Brain pericyte (primary cell): ENCODE measurements at regions not wholly inside any gene's neighbourhood (a gene's known extent, or its start where the extent isn't known, plus 50 kb on each side); places are given as distances from the start of the nearest gene placed in this dataset.

ENCODE experiments used
- DNase-seq: peaks from one replicate; pipeline ENCODE4 v3.0.0-alpha.2; 2012; ENCODE audit warnings: low read depth, low spot score

DNA sequence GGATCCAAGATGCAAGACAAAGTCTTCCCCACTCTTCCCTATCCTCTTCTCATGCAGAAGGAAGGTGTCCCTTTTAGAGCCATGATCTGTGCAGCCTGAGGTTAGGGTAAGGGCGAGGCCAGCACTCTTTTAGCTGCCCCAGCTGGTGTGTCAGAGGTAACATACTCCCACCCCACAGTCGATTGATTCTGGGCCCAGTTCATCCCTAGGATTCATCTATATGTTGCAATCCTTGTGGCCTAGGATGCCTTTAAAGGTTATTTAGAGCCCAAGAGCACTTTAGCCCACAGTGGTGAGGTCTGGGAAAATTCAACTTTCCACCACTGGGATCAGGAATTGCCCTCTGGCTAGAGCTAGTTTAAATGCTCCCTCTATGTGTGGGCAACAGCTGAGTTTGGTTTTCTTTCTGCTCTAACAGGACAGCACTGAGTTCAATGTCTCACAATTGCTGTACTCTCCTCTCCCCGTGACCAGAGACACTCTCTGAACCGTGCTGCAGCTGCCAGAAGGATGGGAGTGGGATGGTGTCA is 201.3 kb upstream of the SERP2 start:
- no peak for DNase-seq

DNA sequence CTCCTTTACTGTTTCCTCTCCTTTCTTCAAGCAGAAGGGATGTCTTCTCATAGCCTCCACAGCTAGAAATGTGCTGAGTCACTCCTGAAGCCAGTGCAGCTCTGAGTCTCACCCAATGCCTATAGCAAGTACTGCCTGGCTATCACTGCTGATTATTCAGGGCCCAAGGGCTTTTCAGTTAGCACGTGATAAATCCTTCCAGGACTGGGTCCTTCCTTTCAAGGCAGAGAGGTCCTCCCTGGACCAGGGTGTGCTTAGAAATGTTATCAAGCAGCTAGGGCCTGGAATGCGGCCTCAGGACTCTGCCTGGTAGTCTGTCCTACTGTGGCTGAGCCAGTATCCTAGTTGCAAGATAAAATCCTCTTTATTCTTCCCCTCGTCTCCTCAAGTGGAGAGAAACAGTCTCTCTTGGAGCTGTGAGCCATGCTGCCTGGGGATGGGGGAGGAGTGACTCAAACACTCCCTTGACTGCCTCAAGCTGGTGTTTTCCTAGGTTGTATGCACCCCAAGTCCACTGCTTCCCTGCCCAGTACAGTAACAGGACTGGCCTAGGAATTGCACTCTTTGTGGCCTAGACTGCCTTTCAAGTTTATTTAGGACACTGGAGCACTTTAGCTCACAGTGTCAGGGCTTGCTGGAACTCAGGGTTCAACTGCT is 198.7 kb upstream of the SERP2 start:
- DNase-seq: no peak

DNA sequence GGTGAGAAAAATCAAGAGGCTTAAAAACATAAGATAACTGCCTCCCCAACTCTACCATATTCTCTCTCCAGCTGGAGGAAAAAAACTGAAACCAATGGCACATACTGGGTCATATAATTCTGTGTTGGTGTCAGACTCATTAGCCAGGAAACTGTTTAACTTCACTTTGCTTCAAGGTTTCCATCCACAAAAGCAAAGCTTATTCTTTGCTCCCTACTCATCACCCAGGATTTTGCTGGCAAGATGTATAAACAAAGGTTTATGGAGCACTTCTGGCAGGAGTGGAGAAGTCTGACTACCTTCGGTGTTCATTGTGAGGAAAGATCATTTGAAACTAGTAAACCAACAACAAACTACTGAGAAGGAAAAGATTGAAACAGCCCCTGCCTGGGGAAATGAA is 197.5 kb upstream of the SERP2 start:
- no peak for DNase-seq

DNA sequence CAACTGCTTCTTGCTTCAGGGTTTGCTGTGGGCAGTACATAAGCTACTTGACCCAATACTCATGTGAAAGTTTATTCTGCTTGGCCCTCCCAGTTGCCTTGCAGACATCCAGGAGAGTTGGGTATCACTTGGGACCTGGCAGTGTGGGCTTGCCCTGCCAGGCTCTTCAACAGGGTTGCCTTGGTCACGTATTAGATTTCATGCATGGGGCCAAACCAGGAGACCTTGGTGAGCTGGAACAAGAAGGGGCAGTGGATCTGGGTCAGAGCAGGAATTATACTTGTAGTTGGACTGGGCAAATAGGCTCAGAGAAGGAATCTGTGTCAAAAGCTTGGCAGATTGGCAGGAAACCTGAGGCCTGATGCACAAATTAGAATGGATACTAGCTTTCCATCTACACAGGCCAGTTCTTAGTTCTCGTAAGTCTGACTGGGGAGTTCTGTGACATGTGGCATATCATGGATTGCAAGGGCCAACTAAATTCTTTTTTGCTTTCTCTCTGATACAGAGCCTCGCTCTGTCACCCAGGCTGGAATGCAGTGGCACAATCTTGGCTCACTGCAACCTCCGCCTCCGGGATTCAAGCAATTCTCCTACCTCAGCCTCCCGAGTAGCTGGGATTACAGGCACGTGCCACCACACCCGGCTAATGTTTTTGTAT is 192.6 kb upstream of the SERP2 start:
- DNase-seq: no peak

DNA sequence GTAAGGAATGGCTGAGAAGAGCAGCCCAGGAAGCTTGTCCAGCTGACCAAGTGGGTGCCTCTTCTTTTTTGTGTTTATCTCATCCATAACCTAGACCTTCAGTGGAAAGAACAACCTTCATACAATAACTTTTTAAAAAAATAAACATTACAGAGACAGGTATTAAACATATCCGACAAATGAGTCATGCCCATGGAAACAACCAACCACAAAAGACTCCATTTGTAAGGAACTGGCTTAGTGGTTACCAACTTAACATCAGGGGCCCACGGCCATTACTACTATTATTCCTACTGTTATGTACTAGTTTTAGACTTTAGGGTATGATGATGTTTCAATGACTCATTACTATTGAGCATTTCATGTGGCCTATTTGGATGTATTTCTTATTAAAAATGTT is 191.7 kb upstream of the SERP2 start:
- no peak for DNase-seq

DNA sequence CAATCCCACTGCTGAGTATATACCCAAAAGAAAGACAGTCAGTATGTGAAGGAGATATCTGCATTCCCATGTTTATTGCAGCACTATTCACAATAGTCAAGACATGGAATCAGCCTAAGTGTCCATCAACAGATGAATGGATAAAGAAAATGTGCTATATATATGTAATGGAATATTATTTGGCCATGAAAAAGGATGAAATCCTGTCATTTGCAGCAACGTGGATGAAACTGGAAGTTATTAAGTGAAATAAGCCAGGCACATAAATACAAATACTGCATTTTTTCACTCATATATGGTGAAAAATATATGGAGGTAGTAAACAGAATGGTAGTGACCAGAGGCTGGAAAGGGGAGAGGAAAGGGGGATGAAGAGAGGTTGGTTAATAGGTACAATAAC is 188.9 kb upstream of the SERP2 start:
- no peak for DNase-seq

DNA sequence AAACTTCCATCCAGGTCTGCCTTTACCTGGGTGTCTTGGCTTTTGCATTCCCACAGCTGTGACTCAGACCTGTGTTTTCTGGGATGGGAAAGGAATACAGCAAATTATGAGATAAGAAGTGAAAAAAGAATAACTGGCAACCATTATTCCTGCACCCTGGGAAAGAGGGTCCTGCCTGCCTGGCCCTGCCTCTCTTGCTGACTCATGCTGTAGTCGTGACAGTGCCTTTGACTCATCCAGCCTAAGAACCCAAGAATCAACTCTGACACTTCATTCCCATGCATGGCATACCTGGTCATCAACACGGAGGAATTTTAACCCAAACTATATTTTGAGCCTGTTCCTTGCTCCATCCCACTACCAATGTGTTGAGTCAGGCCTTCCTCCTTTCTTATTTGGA is 185.4 kb upstream of the SERP2 start:
- DNase-seq: no peak

DNA sequence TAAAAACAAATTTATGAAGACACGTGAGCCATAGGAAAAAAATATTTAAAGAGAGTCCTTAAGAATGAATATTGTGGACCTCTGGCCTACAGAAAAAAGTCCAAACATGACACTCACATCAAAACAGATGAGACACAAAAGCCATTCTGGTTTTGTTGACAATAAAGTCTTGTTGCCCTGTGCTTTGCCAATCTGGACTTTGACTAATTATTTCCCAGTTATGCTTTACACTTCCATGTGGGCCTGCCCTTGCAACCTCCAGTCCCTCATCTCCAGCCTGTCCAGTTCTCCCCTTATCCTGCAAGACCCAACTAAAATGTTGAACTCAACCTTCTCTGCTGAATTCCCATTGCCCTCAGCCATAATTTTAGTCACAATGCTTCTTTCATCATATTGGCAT is 184.5 kb upstream of the SERP2 start:
- no peak for DNase-seq

DNA sequence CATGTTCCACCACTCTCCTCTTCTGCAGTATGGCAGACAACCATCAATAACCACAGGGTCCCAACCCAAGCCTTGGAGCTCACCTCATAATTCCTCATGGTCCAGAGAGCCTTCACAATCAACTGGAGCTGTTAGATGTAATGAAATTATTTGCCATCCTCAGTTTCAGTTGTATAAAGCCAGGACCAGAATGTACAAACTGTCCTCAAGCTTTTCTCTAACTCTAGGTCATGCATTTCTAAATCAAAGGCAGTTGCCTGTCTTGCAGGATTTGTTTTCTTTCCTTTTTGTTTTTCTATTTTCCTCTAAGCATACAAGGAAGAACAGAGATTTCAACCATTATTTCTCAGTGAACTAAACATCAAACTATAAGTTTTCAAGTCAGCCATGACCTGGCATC is 182.5 kb upstream of the SERP2 start:
- no peak for DNase-seq

DNA sequence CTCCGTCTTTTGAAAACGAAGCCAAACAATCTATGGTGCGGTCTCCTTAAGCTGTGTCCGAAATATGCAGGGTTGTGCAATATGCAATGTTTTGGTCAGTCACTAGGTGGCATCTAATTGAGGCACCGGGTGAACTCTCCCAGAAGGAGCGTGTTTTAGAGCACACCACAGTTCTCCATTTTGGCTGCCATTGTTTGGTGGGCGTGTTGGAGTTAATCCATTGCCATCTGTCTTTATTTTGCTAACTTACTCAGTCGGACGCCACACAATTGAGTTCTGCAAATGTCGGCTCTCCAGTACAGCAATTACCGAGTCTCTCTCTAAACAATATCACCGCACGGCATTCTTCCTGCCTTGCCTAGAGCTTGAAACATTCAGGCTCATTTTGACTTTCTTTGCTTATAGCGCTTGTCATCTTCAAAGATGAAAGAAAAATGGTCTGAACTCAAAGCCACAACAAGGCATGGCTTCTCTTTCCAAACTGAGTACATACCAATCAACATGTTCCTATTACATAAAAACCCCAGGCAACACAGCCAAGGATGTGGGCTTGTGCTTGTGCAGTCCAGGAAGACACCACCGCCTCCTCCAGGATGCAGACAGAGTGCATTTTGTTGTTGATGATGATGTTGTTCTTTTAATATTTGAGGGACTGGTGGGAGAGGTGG is 182.0 kb upstream of the SERP2 start:
- peak; percentile 37 for DNase-seq

DNA sequence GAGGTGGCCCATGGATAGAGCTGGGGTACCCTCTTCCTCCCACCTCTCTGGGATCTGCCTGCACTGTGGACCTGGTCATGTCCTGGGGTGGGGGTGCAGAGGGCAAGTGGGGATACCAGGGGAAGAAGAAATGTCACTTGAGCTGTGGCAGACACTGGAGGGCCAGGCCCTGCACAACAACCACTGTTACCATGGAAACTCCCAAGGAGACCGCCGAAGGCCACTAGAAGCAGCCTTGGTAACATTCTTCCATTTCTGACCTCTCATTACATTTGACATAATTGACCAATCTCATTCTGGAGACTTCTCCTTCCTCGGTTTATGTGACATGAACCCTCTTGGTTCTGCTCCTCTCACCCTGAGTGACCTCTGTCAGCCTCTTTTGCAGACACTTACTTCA is 179.9 kb upstream of the SERP2 start:
- no peak for DNase-seq

DNA sequence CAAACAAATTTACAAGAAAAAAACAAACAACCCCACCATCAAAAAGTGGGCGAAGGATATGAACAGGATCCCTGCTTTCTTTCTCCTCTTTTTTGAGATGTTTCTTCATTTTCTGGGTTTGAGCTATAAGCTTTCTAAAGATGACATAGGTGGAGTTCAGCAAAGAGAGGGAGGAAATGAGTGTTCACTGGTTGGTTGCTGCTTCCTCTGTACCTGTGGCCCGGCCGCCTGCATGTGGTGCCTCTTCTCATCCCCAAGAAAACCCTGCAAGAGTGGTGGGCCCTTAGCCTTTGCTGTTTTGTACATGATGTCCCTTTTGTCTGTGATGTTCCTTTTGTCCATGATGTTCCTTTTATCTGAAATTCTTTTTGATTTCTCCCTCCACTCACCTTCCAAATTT is 178.4 kb upstream of the SERP2 start:
- DNase-seq: no peak

DNA sequence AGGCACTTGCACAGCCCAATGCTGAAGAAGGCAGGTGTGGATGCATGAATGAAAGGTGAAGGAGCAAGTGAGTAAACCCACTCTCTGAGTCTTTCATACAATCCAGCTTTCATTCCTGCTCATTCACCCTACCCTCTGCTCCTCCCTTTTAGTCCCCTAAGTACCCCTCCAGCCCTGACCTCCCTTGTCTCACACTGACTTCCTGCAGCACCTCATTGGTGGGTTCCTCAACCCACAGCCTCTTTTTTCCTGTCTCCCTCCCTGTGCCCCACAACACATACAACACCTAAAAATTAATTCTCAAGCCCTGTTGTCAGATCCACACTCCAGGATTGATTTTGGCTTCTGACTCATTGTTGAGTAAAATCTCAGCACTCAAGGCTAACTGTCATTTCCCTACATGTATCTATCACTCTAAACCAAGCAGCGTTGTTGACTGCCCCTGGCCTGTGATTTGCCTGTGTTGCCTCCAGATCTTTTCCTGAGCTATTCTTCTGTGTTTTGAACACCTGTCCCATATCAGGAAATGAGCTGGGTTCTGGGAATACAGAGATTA is 177.3 kb upstream of the SERP2 start:
- DNase-seq: no peak

DNA sequence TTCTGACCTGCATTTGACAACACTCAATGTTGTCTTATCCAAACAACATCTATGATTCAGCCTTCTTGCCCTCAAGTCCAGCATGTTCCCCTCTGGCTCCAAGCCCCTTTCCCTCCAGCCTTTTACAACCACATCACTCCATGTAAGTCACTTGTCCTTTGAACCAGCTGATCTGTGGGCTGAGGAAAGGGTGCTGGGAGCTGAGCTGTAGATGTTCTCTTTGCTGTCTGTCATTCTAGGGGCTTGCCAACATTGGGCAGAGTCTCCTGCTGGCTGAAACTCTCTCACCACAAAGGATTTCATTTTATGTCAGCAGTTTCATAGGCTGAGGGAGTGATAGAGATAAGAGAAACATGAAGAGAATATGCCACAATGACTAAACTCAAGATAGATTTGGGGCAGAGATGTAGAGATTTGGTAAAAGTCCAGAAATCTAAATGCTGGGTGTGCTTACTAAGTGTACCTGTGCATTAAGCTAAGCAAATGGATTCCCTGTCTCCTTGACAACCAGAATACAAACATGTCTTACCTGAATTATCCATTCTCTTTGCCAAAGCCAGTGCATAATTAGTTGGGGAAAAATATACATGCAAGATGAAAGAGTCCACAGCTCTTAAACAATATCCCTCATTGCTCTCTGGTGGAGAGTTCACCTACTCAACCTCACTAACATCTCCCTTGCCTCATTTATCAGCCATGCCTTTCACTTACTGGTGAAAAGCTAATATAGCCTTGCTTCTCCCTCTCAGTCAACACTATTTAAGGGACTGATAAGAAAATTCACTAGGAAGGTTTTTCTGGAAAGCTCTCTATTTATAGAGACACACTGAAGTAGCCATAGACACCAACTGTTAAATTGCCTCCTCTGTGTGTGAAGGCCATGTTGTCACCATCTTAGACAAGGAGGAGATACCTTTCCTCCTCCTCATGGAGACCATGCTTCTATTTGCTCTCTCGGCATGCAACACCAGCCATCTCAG is 175.5 kb upstream of the SERP2 start:
- DNase-seq: no peak

DNA sequence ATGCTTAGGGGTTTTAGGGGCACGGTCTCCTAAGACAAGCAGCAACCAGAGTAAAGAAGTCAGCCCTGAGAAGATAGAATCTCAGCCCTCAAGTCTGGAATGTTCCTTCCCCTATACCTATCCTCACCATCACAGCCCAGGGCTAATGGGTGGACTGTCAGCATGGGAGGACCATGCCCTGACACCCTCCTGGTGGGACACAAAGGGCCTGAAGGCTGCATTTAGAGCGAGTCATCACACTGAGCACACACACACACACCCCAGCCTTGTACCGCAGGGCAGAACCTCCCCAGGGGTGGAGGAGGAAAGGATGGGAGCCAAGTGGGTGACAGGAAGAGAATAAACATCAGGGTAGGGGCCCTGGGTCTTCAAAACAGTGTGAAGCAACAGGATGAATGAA is 174.8 kb upstream of the SERP2 start:
- DNase-seq: no peak

DNA sequence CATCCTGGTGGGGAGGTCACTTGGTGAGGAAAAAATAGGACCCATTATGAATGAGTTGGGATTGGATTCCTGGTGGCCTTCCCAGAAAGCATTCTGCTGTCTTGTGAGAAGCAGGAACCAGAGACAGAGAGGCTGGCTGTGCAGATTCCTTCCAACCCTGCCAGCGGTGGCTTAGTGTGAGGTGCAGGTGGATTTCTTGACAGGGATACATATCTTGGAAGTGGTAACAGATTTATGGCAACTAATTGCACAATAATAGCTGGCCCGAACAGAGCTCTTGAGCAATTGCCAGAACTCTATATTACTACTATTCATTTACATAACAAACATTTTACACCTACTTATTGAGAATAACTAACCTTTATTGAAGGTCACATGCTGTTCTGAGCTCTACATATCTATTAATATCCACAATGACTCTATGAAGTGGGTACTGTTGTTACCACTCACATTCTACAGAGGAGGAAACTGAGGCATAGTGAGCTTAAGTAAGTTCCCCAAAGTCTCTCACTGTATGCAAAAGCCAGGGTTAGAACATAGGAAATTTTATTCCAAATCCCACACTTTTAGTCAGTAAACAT is 173.9 kb upstream of the SERP2 start:
- no peak for DNase-seq

DNA sequence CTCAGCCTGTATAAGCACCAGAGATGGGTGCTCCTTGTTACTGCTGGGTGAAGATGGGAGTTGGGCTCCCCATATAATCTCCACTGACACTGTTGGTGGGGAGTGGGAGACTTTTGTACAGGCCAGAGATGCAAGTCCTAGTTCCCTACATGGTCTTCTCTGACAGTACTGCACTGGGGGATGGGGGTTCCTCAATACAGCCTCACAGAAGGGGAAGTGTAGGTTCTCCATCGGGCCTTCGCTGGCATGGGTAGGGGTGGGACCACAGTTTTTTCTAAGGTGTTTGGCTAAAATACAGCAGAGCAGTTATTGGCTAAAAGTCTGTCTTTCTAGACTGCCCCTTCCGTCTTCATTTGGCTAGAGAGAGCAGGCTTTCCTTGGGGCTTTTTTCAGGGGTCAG is 167.2 kb upstream of the SERP2 start:
- DNase-seq: no peak

DNA sequence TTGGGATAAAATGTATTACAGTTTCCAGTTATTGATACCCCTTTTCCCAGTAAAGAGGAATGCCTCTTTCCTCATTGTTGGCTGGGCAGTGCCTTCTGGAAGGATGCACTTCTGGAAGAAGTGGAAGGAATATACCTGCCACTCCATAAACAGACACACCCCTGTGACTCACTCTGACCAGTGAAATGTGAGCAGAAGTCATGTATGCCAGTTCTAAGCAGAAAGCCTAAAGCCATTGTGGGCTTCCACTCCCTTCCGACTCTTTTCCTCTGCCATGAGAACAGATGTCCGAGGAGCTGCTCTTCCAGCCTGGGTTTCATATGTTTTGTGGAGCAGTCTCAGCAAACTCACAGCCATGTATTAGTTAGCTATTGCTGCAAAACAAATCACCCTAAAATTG is 166.1 kb upstream of the SERP2 start:
- no peak for DNase-seq

DNA sequence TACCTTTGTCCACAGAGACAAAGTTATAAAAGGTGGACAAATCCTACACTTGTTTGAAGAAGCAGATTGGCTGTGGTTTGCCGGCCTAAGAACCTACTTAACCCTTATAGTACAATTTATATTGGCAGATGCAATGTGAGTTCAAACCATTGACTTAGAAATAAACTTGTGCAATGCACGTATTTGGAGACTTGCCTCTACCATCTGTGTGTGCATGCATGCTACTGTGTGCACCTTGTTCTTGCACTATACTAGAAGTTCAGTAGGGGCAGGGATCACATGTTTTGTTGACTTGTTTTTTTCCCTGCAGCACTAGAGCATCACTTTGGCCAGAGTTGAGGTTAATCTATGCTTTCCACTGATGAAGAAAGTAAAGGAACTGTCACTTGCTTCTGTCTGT is 163.1 kb upstream of the SERP2 start:
- no peak for DNase-seq

DNA sequence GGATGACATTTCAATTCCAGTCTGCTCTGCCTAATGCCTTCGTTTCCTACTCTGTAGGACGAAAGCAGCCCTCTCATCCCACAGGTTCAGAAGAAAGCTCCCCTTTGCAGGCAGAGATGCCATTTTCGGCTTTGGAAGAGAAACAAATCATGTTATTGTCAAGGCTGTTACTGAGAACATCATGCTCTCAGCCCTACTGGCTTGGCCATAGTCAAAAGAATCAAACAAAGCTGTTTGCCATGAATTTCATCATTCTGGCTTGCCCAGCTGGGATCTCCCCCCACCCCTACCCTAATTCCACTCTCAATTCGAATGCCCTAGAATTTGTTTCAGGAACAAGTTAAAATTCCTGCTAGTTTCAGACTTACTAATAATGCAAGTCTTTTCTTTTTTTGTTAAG is 162.3 kb upstream of the SERP2 start:
- DNase-seq: no peak

DNA sequence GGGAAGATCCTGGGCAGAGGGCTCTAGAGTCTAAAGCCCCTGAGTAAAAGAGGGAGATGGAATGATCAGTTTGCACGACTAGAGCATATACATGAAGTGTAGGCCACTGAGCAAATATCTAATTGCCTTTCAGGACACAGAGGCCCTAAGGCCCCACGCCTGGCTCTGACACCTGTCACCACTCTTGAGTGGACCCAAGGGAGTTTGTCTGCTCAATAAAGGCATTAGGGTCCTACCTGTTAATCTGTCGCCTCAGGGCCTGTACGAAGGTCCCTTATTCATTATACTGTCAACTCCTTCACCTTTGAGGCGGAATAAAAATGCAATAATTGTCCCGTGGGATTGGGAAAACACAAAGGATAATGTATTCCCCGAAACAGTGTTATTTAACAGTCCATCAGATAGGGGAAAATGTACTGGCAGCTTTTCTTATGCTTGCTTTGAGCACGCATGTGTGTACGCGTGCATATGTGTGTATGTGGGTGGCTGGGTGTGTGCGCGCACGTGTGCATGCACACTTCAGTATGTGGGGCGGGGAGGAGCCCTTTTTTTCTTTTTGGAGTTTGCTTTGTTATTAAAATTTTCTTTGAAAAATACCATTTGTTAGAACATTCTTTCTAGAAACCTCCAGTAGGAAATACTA is 161.8 kb upstream of the SERP2 start:
- no peak for DNase-seq
